ENCODE measurements at regions not wholly inside any gene's neighbourhood (a gene's known extent, or its start where the extent isn't known, plus 50 kb on each side); places are given as distances from the start of the nearest gene placed in this dataset.

- H3K4me1 ChIP-seq (ENCODE audit: insufficient read depth, low read length), result 0 out of 2 replicates have a peak, but pooled peaks cover 4% of the 10 kb centered on the region
Measured at GRCh38 chr1:234845097-234845660, 235.2 kb upstream of the IRF2BP2 start.

GRCh38 chr1:234844479-234845031, 234.6 kb upstream of the IRF2BP2 start:
- H3K27ac ChIP-seq (ENCODE audit: low read length), result no peak overlapping the region
- no peak overlapping the region for H3K4me3 ChIP-seq (ENCODE audit: low read length)
- no peak overlapping the region for H3K9ac ChIP-seq (ENCODE audit: low read depth, low read length)
- no peaks in the 10 kb centered on the region for H3K27me3 ChIP-seq (ENCODE audit: insufficient read depth, low read length)
- 0 out of 2 replicates have a peak, but pooled peaks cover 4% of the 10 kb centered on the region for H3K4me1 ChIP-seq (ENCODE audit: insufficient read depth, low read length)
- H3K9me3 ChIP-seq (ENCODE audit: insufficient read depth, low read depth, low read length), result peaks cover 8% of the 10 kb centered on the region
- no peaks in the 10 kb centered on the region for H3K36me3 ChIP-seq (ENCODE audit: insufficient read depth, low read depth, low read length)

More at GRCh38 chr1:234845097-234845660, 235.2 kb upstream of the IRF2BP2 start:
- Histone ChIP-seq H3K9me3 (ENCODE audit: insufficient read depth, low read depth, low read length) (peaks cover 2% of the 10 kb centered on the region; the same call in 1 of the 2 replicates), H3K36me3 (ENCODE audit: insufficient read depth, low read depth, low read length) (no peaks in the 10 kb centered on the region), H3K9ac (ENCODE audit: low read depth, low read length) (no peak overlapping the region), H3K4me3 (ENCODE audit: low read length) (no peak overlapping the region), H3K27me3 (ENCODE audit: insufficient read depth, low read length) (no peaks in the 10 kb centered on the region), H3K27ac (ENCODE audit: low read length) (no peak overlapping the region)

- H3K9me3 ChIP-seq (ENCODE audit: insufficient read depth, low read depth, low read length), result peaks cover 11% of the 10 kb centered on the region
- no peak overlapping the region for H3K4me3 ChIP-seq (ENCODE audit: low read length)
- H3K9ac ChIP-seq (ENCODE audit: low read depth, low read length), result no peak overlapping the region
- no peaks in the 10 kb centered on the region for H3K36me3 ChIP-seq (ENCODE audit: insufficient read depth, low read depth, low read length)
- no peaks in the 10 kb centered on the region for H3K27me3 ChIP-seq (ENCODE audit: insufficient read depth, low read length)
- 0 out of 2 replicates have a peak, but pooled peaks cover 4% of the 10 kb centered on the region for H3K4me1 ChIP-seq (ENCODE audit: insufficient read depth, low read length)
- no peak overlapping the region for H3K27ac ChIP-seq (ENCODE audit: low read length)
Measured at GRCh38 chr1:234843946-234844345, 234.0 kb upstream of the IRF2BP2 start.

DNA sequence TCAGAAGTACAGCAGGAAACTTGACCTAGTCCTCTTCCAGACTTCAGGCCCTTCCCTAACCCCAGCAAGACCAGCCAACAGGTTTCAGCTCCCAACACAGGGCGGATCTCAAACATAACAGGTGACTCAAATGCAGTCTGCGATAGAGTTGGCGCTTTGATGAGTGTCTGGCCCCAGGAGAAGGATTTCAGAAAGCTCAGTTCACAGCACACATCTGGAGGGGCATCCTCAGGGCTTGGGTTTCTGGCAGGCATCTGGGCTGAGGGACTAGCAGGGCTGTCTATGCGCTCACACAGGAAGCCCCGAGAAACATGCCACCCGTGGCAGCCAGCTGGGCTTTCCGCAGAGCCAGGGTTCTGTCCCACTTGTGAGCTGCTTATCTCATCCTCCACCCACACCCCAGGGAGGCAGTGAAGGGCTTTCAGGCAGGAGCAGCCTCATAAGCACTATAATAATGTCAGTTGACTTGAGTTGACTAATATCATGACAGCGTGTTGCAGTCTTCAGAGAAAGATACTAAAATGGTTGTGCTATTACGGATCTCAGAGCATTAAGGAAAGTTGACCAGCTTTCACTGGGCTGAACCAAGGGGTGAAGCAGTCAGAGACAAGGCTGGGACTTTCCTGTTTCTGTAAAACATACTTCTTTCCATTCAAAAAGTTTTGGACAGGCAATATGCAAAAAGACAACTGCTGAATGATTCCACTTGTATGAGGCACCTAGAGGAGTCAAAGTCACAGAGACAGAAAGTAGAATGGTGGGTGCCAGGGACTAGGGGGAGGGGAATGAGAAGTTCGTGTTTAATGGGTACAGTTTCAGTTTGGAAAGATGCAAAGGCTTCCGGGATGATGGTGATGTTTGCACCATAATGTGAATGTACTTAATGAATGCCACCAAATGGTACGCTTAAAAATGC, 233.0 kb upstream of the IRF2BP2 start:
- Histone ChIP-seq H3K9ac (ENCODE audit: low read depth, low read length) (no peak overlapping the region), H3K27me3 (ENCODE audit: insufficient read depth, low read length) (no peaks in the 10 kb centered on the region), H3K9me3 (ENCODE audit: insufficient read depth, low read depth, low read length) (peaks cover 11% of the 10 kb centered on the region), H3K4me3 (ENCODE audit: low read length) (no peak overlapping the region), H3K4me1 (ENCODE audit: insufficient read depth, low read length) (0 out of 2 replicates have a peak, but pooled peaks cover 4% of the 10 kb centered on the region), H3K36me3 (ENCODE audit: insufficient read depth, low read depth, low read length) (no peaks in the 10 kb centered on the region), H3K27ac (ENCODE audit: low read length) (no peak overlapping the region)

DNA sequence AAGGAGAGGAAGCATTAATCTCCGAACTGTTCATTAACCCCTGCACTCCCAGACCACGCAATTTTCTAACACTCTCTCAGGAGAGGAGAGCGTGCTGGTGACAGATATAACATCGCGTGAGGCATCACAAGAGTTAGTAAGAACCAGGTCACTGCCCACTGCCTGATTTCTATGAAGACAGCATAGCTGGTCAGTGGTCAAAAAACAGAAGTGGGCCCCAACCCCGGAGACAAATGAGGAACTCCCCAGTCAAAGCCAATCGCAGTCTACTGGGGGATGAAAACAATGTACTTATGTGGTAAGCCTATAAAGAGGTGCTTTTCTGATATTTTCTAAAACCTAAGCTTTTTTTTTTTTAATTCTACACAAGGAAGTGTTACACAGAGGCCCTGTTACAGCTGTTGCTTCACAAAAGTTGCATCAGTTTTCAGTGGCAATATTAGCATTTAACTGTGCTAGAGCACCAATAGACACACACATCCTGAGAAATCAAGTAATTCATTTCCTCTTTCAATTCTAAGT, 231.8 kb upstream of the IRF2BP2 start:
- H3K27me3 ChIP-seq (ENCODE audit: insufficient read depth, low read length), result no peaks in the 10 kb centered on the region
- H3K4me3 ChIP-seq (ENCODE audit: low read length), result no peak overlapping the region
- H3K9me3 ChIP-seq (ENCODE audit: insufficient read depth, low read depth, low read length), result peaks cover 11% of the 10 kb centered on the region
- H3K27ac ChIP-seq (ENCODE audit: low read length), result no peak overlapping the region
- H3K4me1 ChIP-seq (ENCODE audit: insufficient read depth, low read length), result 0 out of 2 replicates have a peak, but pooled peaks cover 4% of the 10 kb centered on the region
- H3K36me3 ChIP-seq (ENCODE audit: insufficient read depth, low read depth, low read length), result no peaks in the 10 kb centered on the region
- H3K9ac ChIP-seq (ENCODE audit: low read depth, low read length), result no peak overlapping the region

GRCh38 chr1:234841281-234841680, 231.3 kb upstream of the IRF2BP2 start:
- H3K36me3 ChIP-seq (ENCODE audit: insufficient read depth, low read depth, low read length), result no peaks in the 10 kb centered on the region
- H3K9ac ChIP-seq (ENCODE audit: low read depth, low read length), result no peak overlapping the region
- 0 out of 2 replicates have a peak, but pooled peaks cover 4% of the 10 kb centered on the region for H3K4me1 ChIP-seq (ENCODE audit: insufficient read depth, low read length)
- H3K27ac ChIP-seq (ENCODE audit: low read length), result no peak overlapping the region
- no peaks in the 10 kb centered on the region for H3K27me3 ChIP-seq (ENCODE audit: insufficient read depth, low read length)
- peaks cover 11% of the 10 kb centered on the region for H3K9me3 ChIP-seq (ENCODE audit: insufficient read depth, low read depth, low read length)
- no peak overlapping the region for H3K4me3 ChIP-seq (ENCODE audit: low read length)

DNA sequence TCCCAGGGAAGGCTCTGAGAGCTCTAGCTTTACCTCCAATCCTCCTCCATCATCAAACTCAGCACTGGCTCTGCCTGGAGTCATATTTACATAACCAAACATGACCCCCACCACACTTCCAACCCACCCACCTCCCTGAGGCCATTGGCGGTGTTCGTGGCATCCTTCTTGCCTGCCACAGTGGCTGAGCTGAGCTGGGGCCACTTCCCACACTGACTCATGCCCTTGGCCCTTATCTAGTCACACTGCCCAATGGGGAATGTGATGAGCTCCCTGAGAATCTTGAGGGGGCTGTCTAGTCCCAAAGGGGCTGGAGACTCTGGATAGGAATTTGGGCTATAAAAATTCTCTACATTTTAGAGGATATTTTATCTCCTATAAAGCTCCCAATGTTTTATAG, 230.9 kb upstream of the IRF2BP2 start:
- H3K4me3 ChIP-seq (ENCODE audit: low read length), result no peak overlapping the region
- H3K27me3 ChIP-seq (ENCODE audit: insufficient read depth, low read length), result no peaks in the 10 kb centered on the region
- 0 out of 2 replicates have a peak, but pooled peaks cover 4% of the 10 kb centered on the region for H3K4me1 ChIP-seq (ENCODE audit: insufficient read depth, low read length)
- no peaks in the 10 kb centered on the region for H3K36me3 ChIP-seq (ENCODE audit: insufficient read depth, low read depth, low read length)
- no peak overlapping the region for H3K27ac ChIP-seq (ENCODE audit: low read length)
- H3K9me3 ChIP-seq (ENCODE audit: insufficient read depth, low read depth, low read length), result peaks cover 11% of the 10 kb centered on the region
- no peak overlapping the region for H3K9ac ChIP-seq (ENCODE audit: low read depth, low read length)

DNA sequence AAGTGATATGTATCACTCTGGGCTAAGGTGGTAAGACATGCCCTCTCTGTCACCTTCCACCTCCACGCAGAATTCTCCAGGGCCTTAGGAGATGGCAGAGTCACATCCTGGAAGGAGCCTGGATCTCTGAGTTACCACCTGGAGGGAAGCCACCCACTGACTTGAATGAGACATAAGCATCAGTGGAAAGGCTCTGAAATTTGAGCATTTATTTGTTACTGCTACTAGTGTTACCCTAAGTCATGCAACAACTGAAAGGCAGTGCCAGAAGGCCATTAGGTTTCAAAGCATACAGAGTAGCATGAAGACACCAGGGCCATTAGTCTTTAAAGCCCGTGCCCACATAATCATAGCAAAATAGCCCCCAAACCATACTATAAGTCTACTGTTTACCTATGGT, 230.3 kb upstream of the IRF2BP2 start:
- Histone ChIP-seq H3K9ac (ENCODE audit: low read depth, low read length) (no peak overlapping the region), H3K27ac (ENCODE audit: low read length) (no peak overlapping the region), H3K4me3 (ENCODE audit: low read length) (no peak overlapping the region), H3K27me3 (ENCODE audit: insufficient read depth, low read length) (no peaks in the 10 kb centered on the region), H3K36me3 (ENCODE audit: insufficient read depth, low read depth, low read length) (no peaks in the 10 kb centered on the region), H3K4me1 (ENCODE audit: insufficient read depth, low read length) (0 out of 2 replicates have a peak, but pooled peaks cover 4% of the 10 kb centered on the region), H3K9me3 (ENCODE audit: insufficient read depth, low read depth, low read length) (peaks cover 11% of the 10 kb centered on the region)

GRCh38 chr1:234839663-234840062, 229.7 kb upstream of the IRF2BP2 start:
- Histone ChIP-seq H3K27ac (ENCODE audit: low read length) (no peak overlapping the region), H3K9ac (ENCODE audit: low read depth, low read length) (no peak overlapping the region), H3K9me3 (ENCODE audit: insufficient read depth, low read depth, low read length) (peaks cover 11% of the 10 kb centered on the region), H3K27me3 (ENCODE audit: insufficient read depth, low read length) (no peaks in the 10 kb centered on the region), H3K4me3 (ENCODE audit: low read length) (no peak overlapping the region), H3K36me3 (ENCODE audit: insufficient read depth, low read depth, low read length) (no peaks in the 10 kb centered on the region), H3K4me1 (ENCODE audit: insufficient read depth, low read length) (no peaks in the 10 kb centered on the region)

DNA sequence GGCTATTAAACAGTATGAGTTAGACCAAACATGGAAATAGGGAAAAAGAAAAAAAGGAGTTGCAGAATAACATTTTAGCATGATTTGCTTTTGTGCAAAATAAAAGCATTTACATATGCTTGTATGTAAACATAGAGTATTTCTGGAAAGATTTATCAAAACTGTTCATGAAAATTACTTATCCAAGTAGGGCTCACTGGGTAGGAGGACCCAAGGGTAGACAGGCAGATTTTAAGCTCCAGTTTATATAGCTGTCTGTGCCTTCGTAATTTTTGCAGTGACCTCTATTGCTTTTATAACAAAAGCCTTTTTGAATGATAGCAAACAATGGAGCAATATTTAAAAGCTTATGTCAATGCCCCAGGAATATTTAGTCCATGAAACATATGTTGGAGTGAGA, 228.8 kb upstream of the IRF2BP2 start:
- H3K4me3 ChIP-seq (ENCODE audit: low read length), result no peak overlapping the region
- H3K27me3 ChIP-seq (ENCODE audit: insufficient read depth, low read length), result no peaks in the 10 kb centered on the region
- H3K4me1 ChIP-seq (ENCODE audit: insufficient read depth, low read length), result no peaks in the 10 kb centered on the region
- H3K36me3 ChIP-seq (ENCODE audit: insufficient read depth, low read depth, low read length), result no peaks in the 10 kb centered on the region
- no peak overlapping the region for H3K27ac ChIP-seq (ENCODE audit: low read length)
- no peak overlapping the region for H3K9ac ChIP-seq (ENCODE audit: low read depth, low read length)
- peaks cover 11% of the 10 kb centered on the region for H3K9me3 ChIP-seq (ENCODE audit: insufficient read depth, low read depth, low read length)

- no peak overlapping the region for H3K27ac ChIP-seq (ENCODE audit: low read length)
- no peaks in the 10 kb centered on the region for H3K4me1 ChIP-seq (ENCODE audit: insufficient read depth, low read length)
- no peak overlapping the region for H3K4me3 ChIP-seq (ENCODE audit: low read length)
- H3K36me3 ChIP-seq (ENCODE audit: insufficient read depth, low read depth, low read length), result no peaks in the 10 kb centered on the region
- H3K27me3 ChIP-seq (ENCODE audit: insufficient read depth, low read length), result no peaks in the 10 kb centered on the region
- peaks cover 11% of the 10 kb centered on the region for H3K9me3 ChIP-seq (ENCODE audit: insufficient read depth, low read depth, low read length)
- H3K9ac ChIP-seq (ENCODE audit: low read depth, low read length), result no peak overlapping the region
Measured at GRCh38 chr1:234838182-234838581, 228.2 kb upstream of the IRF2BP2 start.

Measured in iPS-20b (cell line).